H1 (cell line): ENCODE measurements at regions not wholly inside any gene's neighbourhood (a gene's known extent, or its start where the extent isn't known, plus 50 kb on each side); places are given as distances from the start of the nearest gene placed in this dataset.

Experiments
- CTCF ChIA-PET: fragments of 300-600 bp; sonication (Branson Sonifier 250); formaldehyde crosslinking; loops from one replicate; lab custom pipeline; 2021; ENCODE audit not compliant: partially characterized antibody; lab: Charles Lee
- POLR2A ChIA-PET: fragments of 300-600 bp; sonication (Branson Sonifier 250); formaldehyde crosslinking; loops from one replicate; lab custom pipeline; 2021; ENCODE audit warnings: inconsistent platforms; ENCODE audit not compliant: partially characterized antibody; lab: Charles Lee
- DNase-seq, 2 experiments: peaks; one replicate each; pipeline versions ENCODE4 v3.0.0 to v3.0.0-alpha.2; 2010 to 2022; ENCODE audit warnings: low spot score in 2 of 2, low read depth in 1 of 2, mixed read lengths in 1 of 2
- FAIRE-seq: peaks from 2 replicates; lab custom pipeline; 2011; peaks lifted over from hg19 to GRCh38; lab: Jason Lieb, UNC
- H2AFZ ChIP-seq: 2 replicates; pipeline ENCODE4 v1.8.1; 2012; ENCODE audit warnings: low read length, inconsistent platforms
- H2AK5ac ChIP-seq: 2 replicates; pipeline ENCODE4 v1.6.1; 2013; ENCODE audit warnings: low read depth, low read length
- H2BK120ac ChIP-seq: replicated peaks from 2 replicates; pipeline ENCODE3; 2013; ENCODE audit warnings: low read depth, low read length, inconsistent platforms
- H2BK12ac ChIP-seq: 2 replicates; pipeline ENCODE4 v1.6.1; 2013; ENCODE audit warnings: low read depth, low read length
- H2BK15ac ChIP-seq: 2 replicates; pipeline ENCODE4 v1.6.1; 2013; ENCODE audit warnings: low read length
- H2BK20ac ChIP-seq: 2 replicates; pipeline ENCODE4 v1.6.1; 2013; ENCODE audit warnings: low read length
- H2BK5ac ChIP-seq: 2 replicates; pipeline ENCODE4 v1.6.1; 2013; ENCODE audit warnings: low read depth, low read length
- H3K14ac ChIP-seq: 2 replicates; pipeline ENCODE4 v1.6.1; 2013; ENCODE audit warnings: inconsistent platforms; ENCODE audit not compliant: insufficient read length
- H3K18ac ChIP-seq: 2 replicates; pipeline ENCODE4 v1.6.1; 2013; ENCODE audit warnings: low read length; ENCODE audit errors: extremely low read depth
- H3K23ac ChIP-seq: 2 replicates; pipeline ENCODE4 v1.6.1; 2013; ENCODE audit warnings: inconsistent platforms; ENCODE audit not compliant: insufficient read length
- H3K23me2 ChIP-seq: 2 replicates; pipeline ENCODE4 v1.6.1; 2013; ENCODE audit warnings: low read depth, low read length
- H3K27ac ChIP-seq: 2 replicates; pipeline ENCODE4 v1.6.1; 2011; ENCODE audit warnings: low read depth, low read length, inconsistent platforms
- H3K27me3 ChIP-seq, 4 experiments: replicated peaks in 1 of 4; 1 replicate in 1 of 4; 2 replicates in 3 of 4; pipeline versions ENCODE4 v1.6.1 to v1.8.1; 2011 to 2013; ENCODE audit warnings: low read length in 3 of 4, mild to moderate bottlenecking in 3 of 4, inconsistent platforms in 2 of 4, mixed read lengths in 2 of 4, moderate library complexity in 1 of 4; ENCODE audit not compliant: control insufficient read depth in 3 of 4, insufficient read depth in 3 of 4; ENCODE audit errors: extremely low read depth in 1 of 4
- H3K36me3 ChIP-seq, 4 experiments: 2 replicates each; pipeline versions ENCODE4 v1.6.1 to v1.8.1; 2011 to 2013; ENCODE audit warnings: mild to moderate bottlenecking in 4 of 4, low read length in 3 of 4, moderate library complexity in 2 of 4, control low read depth in 1 of 4, inconsistent platforms in 1 of 4; ENCODE audit not compliant: insufficient read depth in 4 of 4, control insufficient read depth in 2 of 4
- H3K4ac ChIP-seq: replicated peaks from 2 replicates; pipeline ENCODE3; 2013; ENCODE audit warnings: low read length, low read depth, mixed read lengths, inconsistent platforms; ENCODE audit not compliant: insufficient read length
- H3K4me1 ChIP-seq, 4 experiments: replicated peaks in 1 of 4; 1 replicate in 1 of 4; 2 replicates in 3 of 4; pipeline versions ENCODE4 v1.6.1 to v1.8.1; 2011 to 2013; ENCODE audit warnings: low read length in 3 of 4, inconsistent platforms in 2 of 4, mixed read lengths in 1 of 4; ENCODE audit not compliant: insufficient read depth in 4 of 4, control insufficient read depth in 3 of 4
- H3K4me2 ChIP-seq, 2 experiments: 2 replicates each; pipeline versions ENCODE4 v1.6.1 to v1.8.1; 2011 to 2013; ENCODE audit warnings: low read depth in 2 of 2, low read length in 2 of 2, control low read depth in 1 of 2, inconsistent platforms in 1 of 2, mild to moderate bottlenecking in 1 of 2; ENCODE audit not compliant: insufficient read depth in 1 of 2
- H3K4me3 ChIP-seq, 4 experiments: fragments of 200-600, 300-600 bp in 1 of 4; sonication (generic), shearing (Covaris generic), sonication (Bioruptor Twin) in 1 of 4; 2 replicates each; pipeline versions ENCODE4 v1.5.1 to v1.8.1; 2011 to 2016; ENCODE audit warnings: low read length in 4 of 4, low read depth in 3 of 4, control low read depth in 2 of 4, inconsistent platforms in 2 of 4, mild to moderate bottlenecking in 2 of 4, mixed read lengths in 1 of 4, moderate library complexity in 1 of 4; ENCODE audit not compliant: insufficient read depth in 2 of 4; ENCODE audit errors: extremely low read depth in 1 of 4
- H3K56ac ChIP-seq: replicated peaks from 2 replicates; pipeline ENCODE3; 2013; ENCODE audit warnings: low read depth, mild to moderate bottlenecking, mixed read lengths, low read length, inconsistent platforms; ENCODE audit not compliant: insufficient read length
- H3K79me1 ChIP-seq: 2 replicates; pipeline ENCODE4 v1.6.1; 2013; ENCODE audit warnings: low read depth, low read length, control low read depth
- H3K79me2 ChIP-seq, 2 experiments: 2 replicates each; pipeline versions ENCODE4 v1.6.1 to v1.8.1; 2012 to 2013; ENCODE audit warnings: low read length in 2 of 2, mild to moderate bottlenecking in 2 of 2, inconsistent platforms in 1 of 2; ENCODE audit not compliant: insufficient read depth in 2 of 2, control insufficient read depth in 1 of 2
- H3K9ac ChIP-seq, 4 experiments: replicated peaks in 1 of 4; 1 replicate in 1 of 4; 2 replicates in 3 of 4; pipeline versions ENCODE4 v1.6.1 to v1.8.1; 2011 to 2013; ENCODE audit warnings: low read depth in 3 of 4, low read length in 3 of 4, control low read depth in 2 of 4, mild to moderate bottlenecking in 2 of 4, moderate library complexity in 2 of 4, inconsistent platforms in 1 of 4; ENCODE audit errors: extremely low read depth in 1 of 4
- H3K9me3 ChIP-seq, 2 experiments: 2 replicates each; pipeline versions ENCODE4 v1.6.1 to v1.8.1; 2012 to 2013; ENCODE audit warnings: mild to moderate bottlenecking in 2 of 2, moderate library complexity in 2 of 2, control low read depth in 1 of 2, inconsistent platforms in 1 of 2, low read depth in 1 of 2, low read length in 1 of 2, mixed read lengths in 1 of 2; ENCODE audit not compliant: insufficient read depth in 2 of 2
- H4K20me1 ChIP-seq, 2 experiments: replicated peaks in 1 of 2; 2 replicates each; pipeline versions ENCODE3 to v1.8.1; 2011 to 2013; ENCODE audit warnings: inconsistent platforms in 2 of 2, low read length in 2 of 2, mild to moderate bottlenecking in 1 of 2; ENCODE audit not compliant: insufficient read depth in 2 of 2, control insufficient read depth in 1 of 2
- H4K5ac ChIP-seq: 2 replicates; pipeline ENCODE4 v1.6.1; 2013; ENCODE audit warnings: low read length, low read depth, mixed read lengths, inconsistent platforms; ENCODE audit not compliant: insufficient read length
- H4K8ac ChIP-seq: 2 replicates; pipeline ENCODE4 v1.8.0; 2013; ENCODE audit warnings: mild to moderate bottlenecking, moderate library complexity, low read length, inconsistent platforms; ENCODE audit not compliant: insufficient read depth; ENCODE audit errors: extremely low read depth
- H4K91ac ChIP-seq: replicated peaks from 2 replicates; pipeline ENCODE3; 2013; ENCODE audit warnings: low read length, mixed read lengths, inconsistent platforms; ENCODE audit not compliant: insufficient read length
- CBX5 ChIP-seq: fragments of 300-800, 300-1000 bp; sonication (generic); IDR thresholded peaks from 2 replicates; pipeline ENCODE4 v1.7.1; 2016; ENCODE audit warnings: antibody characterized with exemption, low read length, low read depth
- EGR1 ChIP-seq: IDR thresholded peaks from 2 replicates; pipeline ENCODE4 v1.6.1; 2011; ENCODE audit warnings: low read depth, low read length, borderline replicate concordance
- EP300 ChIP-seq, 2 experiments: IDR thresholded peaks; 1 replicate in 1 of 2; 2 replicates in 1 of 2; pipeline ENCODE4 v1.6.1; 2011 to 2012; ENCODE audit warnings: low read depth in 2 of 2, low read length in 2 of 2, mild to moderate bottlenecking in 2 of 2, borderline replicate concordance in 1 of 2, inconsistent platforms in 1 of 2, moderate library complexity in 1 of 2
- HDAC2 ChIP-seq, 2 experiments: fragments of 300-600 bp in 1 of 2; sonication (generic) in 1 of 2; IDR thresholded peaks; 2 replicates each; pipeline ENCODE4 v1.6.1; 2011 to 2012; ENCODE audit warnings: low read depth in 2 of 2, low read length in 2 of 2, mild to moderate bottlenecking in 2 of 2, moderate library complexity in 2 of 2, borderline replicate concordance in 1 of 2, inconsistent platforms in 1 of 2
- POLR2AphosphoS5 ChIP-seq: IDR thresholded peaks from 2 replicates; pipeline ENCODE4 v1.6.1; 2011; ENCODE audit warnings: low read depth, low read length
- POU5F1 ChIP-seq: IDR thresholded peaks from 2 replicates; pipeline ENCODE4 v1.6.1; 2011; ENCODE audit warnings: low read depth, mild to moderate bottlenecking, low read length, moderate library complexity
- RBBP5 ChIP-seq: IDR thresholded peaks from 2 replicates; pipeline ENCODE4 v1.7.1; 2012; ENCODE audit warnings: low read depth, mild to moderate bottlenecking, inconsistent platforms, low read length, moderate library complexity, borderline replicate concordance
- RXRA ChIP-seq: IDR thresholded peaks from 2 replicates; pipeline ENCODE4 v1.6.1; 2011; ENCODE audit warnings: low read depth, mild to moderate bottlenecking, low read length, moderate library complexity; ENCODE audit not compliant: insufficient read depth
- SIN3A ChIP-seq, 2 experiments: IDR thresholded peaks in 1 of 2; conservative IDR thresholded peaks in 1 of 2; 2 replicates each; pipeline ENCODE4 v1.6.1; 2011 to 2012; ENCODE audit warnings: low read length in 2 of 2, improper control_type of control experiment in 1 of 2, low read depth in 1 of 2, mild to moderate bottlenecking in 1 of 2
- SIX5 ChIP-seq: IDR thresholded peaks from 2 replicates; pipeline ENCODE4 v1.6.1; 2011; ENCODE audit warnings: mild to moderate bottlenecking, low read depth, low read length
- WGBS, 2 experiments: shearing (Covaris generic) in 1 of 2; methylation state at CpG; one replicate each; pipeline versions ENCODE4 v1.1.6 to v1.1.7; 2013 to 2015; ENCODE audit warnings: low lambda C conversion rate in 2 of 2, mixed read lengths in 2 of 2, inconsistent platforms in 1 of 2, low coverage in 1 of 2, missing lambda C conversion rate in 1 of 2; ENCODE audit not compliant: insufficient replicate concordance in 2 of 2, insufficient coverage in 1 of 2, insufficient read length in 1 of 2; ENCODE audit errors: extremely low coverage in 1 of 2, missing lambda C conversion rate in 1 of 2; 5-methylcytosine and 5-hydroxymethylcytosine counted together
- TF ChIP-seq, protein P1 (sequence below): IDR thresholded peaks from 2 replicates; pipeline ENCODE4 v1.6.1; 2012; ENCODE audit warnings: inconsistent platforms

DNA sequence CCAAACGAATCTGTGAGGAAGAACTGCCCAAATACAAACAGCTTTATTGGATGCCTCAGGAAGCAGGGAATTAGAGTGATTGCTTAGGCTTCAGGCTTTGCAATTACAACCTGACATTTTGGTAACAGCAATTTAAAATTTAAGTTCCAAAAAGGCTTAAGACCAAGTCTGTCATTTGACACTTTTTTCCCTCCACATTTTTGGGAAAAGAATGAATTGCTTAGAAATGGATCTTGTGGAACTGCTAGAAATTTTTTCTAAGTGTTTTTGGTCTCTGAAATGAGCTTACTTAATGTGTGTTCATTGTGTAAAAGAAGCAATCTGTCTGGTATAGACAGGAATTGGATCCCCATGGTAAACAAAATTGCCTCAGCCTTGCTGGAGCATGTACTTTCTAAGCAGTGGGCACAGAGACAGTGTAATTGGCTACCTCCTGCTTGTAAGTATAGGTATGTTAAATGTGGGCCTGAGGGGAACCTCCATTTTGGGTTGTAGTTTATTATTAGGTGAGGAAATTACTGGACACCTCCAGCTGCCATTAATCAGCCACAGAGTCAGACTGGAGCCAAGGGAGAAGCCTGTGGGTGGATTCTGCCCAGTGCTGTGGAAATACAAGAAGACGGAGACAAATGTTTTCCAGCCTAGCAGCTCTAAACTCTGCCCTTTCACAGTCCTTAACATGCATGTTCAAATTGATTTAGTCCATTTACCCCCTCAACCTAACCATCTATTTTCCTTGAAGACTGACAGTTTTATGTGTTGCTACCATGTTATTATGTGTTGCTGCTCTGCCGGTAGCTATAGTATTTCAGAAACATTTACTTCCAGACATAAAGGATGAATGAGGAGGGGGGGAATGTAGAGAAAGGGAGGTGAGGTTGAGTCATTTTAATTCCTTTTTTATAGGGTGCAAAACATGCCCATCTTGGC, 473.0 kb downstream of the SPRY1 start:
- Histone ChIP-seq H3K27ac (no peak overlapping the region), H2AK5ac (no peak overlapping the region), H2BK120ac (no peak overlapping the region), H3K18ac (no peak overlapping the region), H3K23me2 (no peaks in the 10 kb centered on the region), H3K4me1 (peaks cover 0 to 5% (median 0%) of the 10 kb centered on the region in 4 experiments; a peak in 1 of 7 replicates), H3K9me3 (no peaks in the 10 kb centered on the region), H4K5ac (no peak overlapping the region), H3K4ac (no peak overlapping the region), H2BK20ac (no peak overlapping the region), H2BK5ac (no peak overlapping the region), H2AFZ (peak overlapping the region; percentile 57; the same call in 1 of the 2 replicates), H3K27me3 (no peaks in the 10 kb centered on the region), H4K91ac (no peak overlapping the region), H3K56ac (no peak overlapping the region), H2BK15ac (no peak overlapping the region), H3K4me2 (no peak overlapping the region), H2BK12ac (no peak overlapping the region), H4K8ac (no peak overlapping the region), H3K4me3 (no peak overlapping the region), H3K9ac (no peak overlapping the region), H3K79me1 (no peaks in the 10 kb centered on the region), H3K79me2 (no peaks in the 10 kb centered on the region), H4K20me1 (no peaks in the 10 kb centered on the region), H3K14ac (no peak overlapping the region), H3K23ac (no peak overlapping the region), H3K36me3 (no peaks in the 10 kb centered on the region)
- no peak for DNase-seq
- CTCF ChIA-PET = interaction anchor here (1.2 kb wide), 1 partner anchor 122 kb away, joined by 4 read pairs; no protein-coding TSS in a partner anchor
- POLR2A ChIA-PET = no interaction called here
- no peak for FAIRE-seq
- WGBS, 2 experiments = 93% methylated on average over 3 of the region's 3 CpGs; no CpG with 5 or more reads in 1 of the 2 experiments
- no peak for TF ChIP-seq SIN3A (conservative IDR thresholded peaks at IDR 0.05 in 1 of 2, IDR thresholded peaks at IDR 0.05 in 1 of 2; ENCODE audit: low read depth in 1 of 2, low read length in 2 of 2)
- no peak for TF ChIP-seq RXRA
- no peak for TF ChIP-seq HDAC2 (IDR thresholded peaks at IDR 0.05; ENCODE audit: borderline replicate concordance in 1 of 2, low read depth in 2 of 2, low read length in 2 of 2)
- TF ChIP-seq POU5F1 = no peak
- TF ChIP-seq CBX5 = no peak
- no peak for TF ChIP-seq EP300 (IDR thresholded peaks at IDR 0.05; ENCODE audit: borderline replicate concordance in 1 of 2, low read depth in 2 of 2, low read length in 2 of 2)
- no peak for TF ChIP-seq SIX5
- TF ChIP-seq POLR2AphosphoS5 = no peak
- TF ChIP-seq EGR1 = no peak
- TF ChIP-seq RBBP5 = no peak
- TF ChIP-seq, protein P1, sequence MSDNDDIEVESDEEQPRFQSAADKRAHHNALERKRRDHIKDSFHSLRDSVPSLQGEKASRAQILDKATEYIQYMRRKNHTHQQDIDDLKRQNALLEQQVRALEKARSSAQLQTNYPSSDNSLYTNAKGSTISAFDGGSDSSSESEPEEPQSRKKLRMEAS = no peak
